OCI-LY3 (cell line): ENCODE measurements at regions not wholly inside any gene's neighbourhood (a gene's known extent, or its start where the extent isn't known, plus 50 kb on each side); places are given as distances from the start of the nearest gene placed in this dataset.

Experiments
- H2AFZ ChIP-seq: fragments of 200-600, 300-600 bp; shearing (Covaris generic); 2 replicates; pipeline ENCODE4 v1.6.0; 2014; ENCODE audit warnings: antibody characterized with exemption, low read depth, low read length
- H3K27ac ChIP-seq: fragments of 200-600, 300-600 bp; sonication (generic); 2 replicates; pipeline ENCODE4 v1.5.1; 2014; ENCODE audit warnings: mild to moderate bottlenecking, low read length, moderate library complexity, mixed read lengths
- H3K27me3 ChIP-seq: fragments of 200-600, 300-600 bp; sonication (generic); 2 replicates; pipeline ENCODE4 v1.6.1; 2014; ENCODE audit warnings: low read depth, low read length, mixed read lengths
- H3K36me3 ChIP-seq: fragments of 200-600, 300-600 bp; sonication (generic); replicated peaks from 2 replicates; pipeline ENCODE3; 2014; ENCODE audit warnings: low read depth, low read length, mixed read lengths
- H3K4me1 ChIP-seq: fragments of 300-600, 200-600 bp; sonication (generic); 2 replicates; pipeline ENCODE4 v1.6.1; 2014; ENCODE audit warnings: low read length, mixed read lengths
- H3K4me2 ChIP-seq: fragments of 200-600, 300-600 bp; sonication (generic); 2 replicates; pipeline ENCODE4 v1.6.1; 2014; ENCODE audit warnings: low read length, mixed read lengths
- H3K4me3 ChIP-seq: fragments of 300-600, 200-600 bp; sonication (generic); 2 replicates; pipeline ENCODE4 v1.5.1; 2014; ENCODE audit warnings: antibody characterized with exemption, mild to moderate bottlenecking, low read length, moderate library complexity
- H3K79me2 ChIP-seq: fragments of 300-600, 200-600 bp; shearing (Covaris generic); 2 replicates; pipeline ENCODE4 v1.6.1; 2014; ENCODE audit warnings: mild to moderate bottlenecking, low read length, mixed read lengths
- H3K9ac ChIP-seq: fragments of 300-600, 200-600 bp; shearing (Covaris generic); 2 replicates; pipeline ENCODE4 v1.6.0; 2014; ENCODE audit warnings: mild to moderate bottlenecking, low read length, moderate library complexity
- H3K9me3 ChIP-seq: fragments of 200-600, 300-600 bp; shearing (Covaris generic); 2 replicates; pipeline ENCODE4 v1.6.1; 2014; ENCODE audit warnings: low read length, mixed read lengths; ENCODE audit not compliant: insufficient read depth
- H4K20me1 ChIP-seq: fragments of 200-600, 300-600 bp; sonication (generic); 2 replicates; pipeline ENCODE4 v1.6.1; 2016; ENCODE audit warnings: low read length, mixed read lengths; ENCODE audit not compliant: insufficient read depth
- CTCF ChIP-seq: fragments of 200-600, 300-600 bp; sonication (generic); IDR thresholded peaks from 2 replicates; pipeline ENCODE4 v1.5.1; 2014; ENCODE audit warnings: antibody characterized with exemption, low read length, low read depth
- EZH2phosphoT487 ChIP-seq: fragments of 200-600 bp; shearing (Covaris generic); IDR thresholded peaks from 2 replicates; pipeline ENCODE4 v1.6.1; 2018; ENCODE audit warnings: antibody characterized with exemption, mixed run types, low read depth

DNA sequence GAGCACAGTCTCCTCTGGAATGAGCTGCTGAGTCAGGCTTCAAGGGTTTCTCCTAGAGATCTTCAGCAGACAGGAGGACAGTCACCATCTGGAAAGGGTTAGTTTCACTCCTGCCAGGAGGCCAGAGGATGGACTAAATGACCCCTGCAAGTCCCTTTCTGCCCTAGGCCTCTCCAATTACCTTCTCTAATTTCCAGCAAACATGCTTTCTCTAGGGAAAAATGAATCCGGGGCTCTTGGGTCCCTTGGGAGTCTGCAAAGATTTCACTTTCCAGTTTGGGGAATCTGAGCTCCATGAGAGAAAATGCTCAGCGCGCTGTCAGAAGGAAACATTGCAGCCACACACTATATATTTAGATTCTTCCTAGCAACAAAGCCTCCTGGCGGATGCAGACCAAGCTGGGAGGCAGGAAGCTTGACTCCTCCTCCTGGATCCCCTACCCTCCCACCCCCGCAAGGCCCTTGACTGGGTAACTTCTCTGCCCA is 184.4 kb upstream of the CCND2 start:
- H3K4me1 ChIP-seq, result peaks cover 19% of the 10 kb centered on the region
- no peaks in the 10 kb centered on the region for H4K20me1 ChIP-seq
- no peak overlapping the region for H3K4me3 ChIP-seq
- H3K9me3 ChIP-seq, result no peaks in the 10 kb centered on the region
- H3K79me2 ChIP-seq, result no peaks in the 10 kb centered on the region
- TF ChIP-seq EZH2phosphoT487 (no peak), CTCF (no peak)
- H3K4me2 ChIP-seq, result no peak overlapping the region
- H3K36me3 ChIP-seq, result no peaks in the 10 kb centered on the region
- no peak overlapping the region for H3K27ac ChIP-seq
- no peak overlapping the region for H3K9ac ChIP-seq
- no peak overlapping the region for H2AFZ ChIP-seq
- peaks cover 9% of the 10 kb centered on the region for H3K27me3 ChIP-seq

GRCh38 chr12:4088451-4088850 is 185.1 kb upstream of the CCND2 start:
- Histone ChIP-seq H3K27ac (no peak overlapping the region), H3K79me2 (no peaks in the 10 kb centered on the region), H3K4me3 (no peak overlapping the region), H3K4me1 (peaks cover 19% of the 10 kb centered on the region), H3K36me3 (no peaks in the 10 kb centered on the region), H2AFZ (no peak overlapping the region), H4K20me1 (no peaks in the 10 kb centered on the region), H3K27me3 (peaks cover 3% of the 10 kb centered on the region; the same call in 1 of the 2 replicates), H3K9me3 (no peaks in the 10 kb centered on the region), H3K4me2 (no peak overlapping the region), H3K9ac (no peak overlapping the region)
- no peak for TF ChIP-seq EZH2phosphoT487
- TF ChIP-seq CTCF, result no peak

DNA sequence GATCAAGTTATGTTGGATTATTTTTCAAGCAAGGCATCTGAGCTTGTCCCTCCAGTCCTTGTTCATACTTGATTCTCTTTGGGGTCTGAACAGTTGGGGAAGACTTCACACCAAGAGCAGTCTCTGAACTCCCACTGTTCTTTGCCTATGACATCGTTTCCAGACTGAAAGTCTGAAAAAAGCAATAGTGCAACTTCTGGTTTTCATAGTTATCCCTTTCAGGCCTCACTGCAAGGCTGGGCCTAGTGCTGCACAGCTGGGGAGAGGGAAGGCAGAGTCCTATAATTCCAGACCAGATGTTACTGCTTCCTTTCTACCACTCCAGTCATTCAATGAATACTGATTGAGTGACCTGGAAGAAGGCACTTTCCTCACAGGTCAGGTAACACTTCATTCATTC is 187.1 kb upstream of the CCND2 start:
- no peak overlapping the region for H3K27ac ChIP-seq
- H3K9me3 ChIP-seq, result no peaks in the 10 kb centered on the region
- H4K20me1 ChIP-seq, result no peaks in the 10 kb centered on the region
- H3K36me3 ChIP-seq, result no peaks in the 10 kb centered on the region
- no peaks in the 10 kb centered on the region for H3K79me2 ChIP-seq
- H3K4me3 ChIP-seq, result no peak overlapping the region
- H3K9ac ChIP-seq, result no peak overlapping the region
- H3K27me3 ChIP-seq, result no peaks in the 10 kb centered on the region
- no peak for TF ChIP-seq EZH2phosphoT487
- no peak for TF ChIP-seq CTCF
- H3K4me2 ChIP-seq, result no peak overlapping the region
- H3K4me1 ChIP-seq, result peaks cover 19% of the 10 kb centered on the region
- H2AFZ ChIP-seq, result no peak overlapping the region

DNA sequence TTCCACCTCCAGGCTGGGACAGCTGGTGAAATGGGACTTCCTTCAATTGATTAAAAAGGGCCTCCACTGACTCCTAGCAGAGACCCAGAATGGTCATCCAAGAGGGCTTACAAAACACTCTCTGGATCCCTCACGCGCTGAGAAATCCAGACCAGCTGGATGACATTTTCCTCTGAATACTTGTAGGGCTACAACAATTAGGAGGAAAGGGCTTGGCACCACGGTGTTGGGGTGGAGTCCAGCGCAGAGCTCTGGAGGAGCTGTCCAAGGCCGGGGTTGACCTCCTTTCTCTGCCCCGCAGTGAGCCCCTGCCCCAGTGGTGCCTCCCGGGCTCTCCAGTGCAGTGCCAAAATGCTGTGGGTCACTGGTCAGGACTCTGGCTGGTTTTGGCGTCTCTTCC is 189.0 kb upstream of the CCND2 start:
- Histone ChIP-seq H3K27me3 (no peaks in the 10 kb centered on the region), H3K79me2 (no peaks in the 10 kb centered on the region), H4K20me1 (no peaks in the 10 kb centered on the region), H3K9me3 (no peaks in the 10 kb centered on the region), H3K9ac (no peak overlapping the region), H3K27ac (no peak overlapping the region), H3K4me3 (no peak overlapping the region), H3K4me1 (peaks cover 14% of the 10 kb centered on the region), H3K4me2 (no peak overlapping the region), H2AFZ (no peak overlapping the region), H3K36me3 (no peaks in the 10 kb centered on the region)
- TF ChIP-seq EZH2phosphoT487 (no peak), CTCF (no peak)
